Loucy (cell line): ENCODE measurements at regions not wholly inside any gene's neighbourhood (a gene's known extent, or its start where the extent isn't known, plus 50 kb on each side); places are given as distances from the start of the nearest gene placed in this dataset.

ENCODE experiments used
- H2AFZ ChIP-seq: fragments of 200-600 bp; sonication (generic); 2 replicates; pipeline ENCODE4 v1.6.0; 2016; ENCODE audit warnings: antibody characterized with exemption, mild to moderate bottlenecking, low read length, moderate library complexity
- H3F3A ChIP-seq: fragments of 200-600 bp; 2 replicates; pipeline ENCODE4 v1.6.0; 2016; ENCODE audit warnings: antibody characterized with exemption, low read depth, mild to moderate bottlenecking
- H3K27me3 ChIP-seq: fragments of 200-600 bp; sonication (generic); 2 replicates; pipeline ENCODE4 v1.6.1; 2014; ENCODE audit warnings: low read length, mild to moderate bottlenecking; ENCODE audit not compliant: insufficient read depth, poor library complexity, severe bottlenecking
- H3K36me3 ChIP-seq: fragments of 200-600 bp; sonication (generic); 2 replicates; pipeline ENCODE4 v1.6.1; 2016; ENCODE audit warnings: low read length; ENCODE audit not compliant: insufficient read depth
- H3K4me1 ChIP-seq: fragments of 200-600 bp; sonication (generic); 2 replicates; pipeline ENCODE4 v1.5.1; 2014; ENCODE audit warnings: low read length, mild to moderate bottlenecking; ENCODE audit not compliant: insufficient read depth, poor library complexity, severe bottlenecking
- H3K4me2 ChIP-seq: fragments of 200-600 bp; sonication (generic); 2 replicates; pipeline ENCODE4 v1.6.0; 2014; ENCODE audit warnings: antibody characterized with exemption, low read length, low read depth, mild to moderate bottlenecking; ENCODE audit not compliant: poor library complexity, severe bottlenecking
- H3K4me3 ChIP-seq: fragments of 200-600 bp; sonication (generic); 2 replicates; pipeline ENCODE4 v1.5.1; 2014; ENCODE audit warnings: low read length, mild to moderate bottlenecking, mixed read lengths; ENCODE audit not compliant: poor library complexity, severe bottlenecking
- H3K79me2 ChIP-seq: fragments of 200-600 bp; sonication (generic); 2 replicates; pipeline ENCODE4 v1.6.1; 2014; ENCODE audit warnings: low read length; ENCODE audit not compliant: insufficient read depth
- H3K9ac ChIP-seq: fragments of 200-600 bp; sonication (generic); 2 replicates; pipeline ENCODE4 v1.6.0; 2014; ENCODE audit warnings: mild to moderate bottlenecking, low read depth, low read length, moderate library complexity; ENCODE audit not compliant: poor library complexity, severe bottlenecking
- H3K9me2 ChIP-seq: fragments of 200-600 bp; sonication (generic); replicated peaks from 2 replicates; pipeline ENCODE4 v1.6.1; 2016; ENCODE audit warnings: low read depth, low read length, mixed read lengths
- H3K9me3 ChIP-seq: fragments of 200-600 bp; sonication (generic); 2 replicates; pipeline ENCODE4 v1.6.1; 2014; ENCODE audit warnings: mild to moderate bottlenecking, antibody characterized with exemption, low read length, low read depth; ENCODE audit not compliant: insufficient read depth
- H4K20me1 ChIP-seq: fragments of 200-600 bp; sonication (generic); 2 replicates; pipeline ENCODE4 v1.6.0; 2014; ENCODE audit warnings: antibody characterized with exemption, low read length, mild to moderate bottlenecking; ENCODE audit not compliant: insufficient read depth, poor library complexity, severe bottlenecking
- EZH2phosphoT487 ChIP-seq: fragments of 200-600 bp; IDR thresholded peaks from 2 replicates; pipeline ENCODE4 v1.6.1; 2018; ENCODE audit warnings: antibody characterized with exemption, mild to moderate bottlenecking, moderate library complexity, borderline replicate concordance
- TF ChIP-seq, protein P1 (sequence below): fragments of 200-600 bp; sonication (generic); conservative IDR thresholded peaks from 2 replicates; pipeline ENCODE4 v1.5.1; 2014; ENCODE audit warnings: mild to moderate bottlenecking, antibody characterized with exemption, low read length

DNA sequence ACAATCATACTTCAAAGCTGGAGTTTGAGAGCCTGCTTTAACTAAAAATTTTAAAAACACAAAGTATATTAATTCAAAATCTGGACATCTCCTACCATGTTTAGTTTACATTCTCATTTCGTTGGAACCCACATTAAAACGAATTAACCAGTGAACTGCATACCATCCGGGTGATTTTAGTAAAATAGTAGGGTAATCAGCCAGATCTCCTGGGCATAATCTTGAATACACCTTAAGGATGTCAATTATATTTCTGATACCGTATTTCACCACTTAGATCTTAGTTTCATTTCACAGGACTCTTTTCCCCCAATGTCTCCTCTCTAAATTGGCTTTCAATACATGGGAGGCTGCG, 175.6 kb upstream of the PFKP start:
- no peaks in the 10 kb centered on the region for H4K20me1 ChIP-seq
- H3K9ac ChIP-seq = peak overlapping the region; percentile 36
- H3K4me1 ChIP-seq = peaks cover 44% of the 10 kb centered on the region
- H2AFZ ChIP-seq = no peak overlapping the region
- H3K27me3 ChIP-seq = no peaks in the 10 kb centered on the region
- no peak for TF ChIP-seq EZH2phosphoT487
- TF ChIP-seq, protein P1, sequence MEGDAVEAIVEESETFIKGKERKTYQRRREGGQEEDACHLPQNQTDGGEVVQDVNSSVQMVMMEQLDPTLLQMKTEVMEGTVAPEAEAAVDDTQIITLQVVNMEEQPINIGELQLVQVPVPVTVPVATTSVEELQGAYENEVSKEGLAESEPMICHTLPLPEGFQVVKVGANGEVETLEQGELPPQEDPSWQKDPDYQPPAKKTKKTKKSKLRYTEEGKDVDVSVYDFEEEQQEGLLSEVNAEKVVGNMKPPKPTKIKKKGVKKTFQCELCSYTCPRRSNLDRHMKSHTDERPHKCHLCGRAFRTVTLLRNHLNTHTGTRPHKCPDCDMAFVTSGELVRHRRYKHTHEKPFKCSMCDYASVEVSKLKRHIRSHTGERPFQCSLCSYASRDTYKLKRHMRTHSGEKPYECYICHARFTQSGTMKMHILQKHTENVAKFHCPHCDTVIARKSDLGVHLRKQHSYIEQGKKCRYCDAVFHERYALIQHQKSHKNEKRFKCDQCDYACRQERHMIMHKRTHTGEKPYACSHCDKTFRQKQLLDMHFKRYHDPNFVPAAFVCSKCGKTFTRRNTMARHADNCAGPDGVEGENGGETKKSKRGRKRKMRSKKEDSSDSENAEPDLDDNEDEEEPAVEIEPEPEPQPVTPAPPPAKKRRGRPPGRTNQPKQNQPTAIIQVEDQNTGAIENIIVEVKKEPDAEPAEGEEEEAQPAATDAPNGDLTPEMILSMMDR = no peak
- H3K9me3 ChIP-seq = no peaks in the 10 kb centered on the region
- no peaks in the 10 kb centered on the region for H3F3A ChIP-seq
- no peaks in the 10 kb centered on the region for H3K79me2 ChIP-seq
- no peaks in the 10 kb centered on the region for H3K36me3 ChIP-seq
- no peaks in the 10 kb centered on the region for H3K9me2 ChIP-seq
- peak overlapping the region; percentile 50 for H3K4me2 ChIP-seq
- H3K4me3 ChIP-seq = no peak overlapping the region

DNA sequence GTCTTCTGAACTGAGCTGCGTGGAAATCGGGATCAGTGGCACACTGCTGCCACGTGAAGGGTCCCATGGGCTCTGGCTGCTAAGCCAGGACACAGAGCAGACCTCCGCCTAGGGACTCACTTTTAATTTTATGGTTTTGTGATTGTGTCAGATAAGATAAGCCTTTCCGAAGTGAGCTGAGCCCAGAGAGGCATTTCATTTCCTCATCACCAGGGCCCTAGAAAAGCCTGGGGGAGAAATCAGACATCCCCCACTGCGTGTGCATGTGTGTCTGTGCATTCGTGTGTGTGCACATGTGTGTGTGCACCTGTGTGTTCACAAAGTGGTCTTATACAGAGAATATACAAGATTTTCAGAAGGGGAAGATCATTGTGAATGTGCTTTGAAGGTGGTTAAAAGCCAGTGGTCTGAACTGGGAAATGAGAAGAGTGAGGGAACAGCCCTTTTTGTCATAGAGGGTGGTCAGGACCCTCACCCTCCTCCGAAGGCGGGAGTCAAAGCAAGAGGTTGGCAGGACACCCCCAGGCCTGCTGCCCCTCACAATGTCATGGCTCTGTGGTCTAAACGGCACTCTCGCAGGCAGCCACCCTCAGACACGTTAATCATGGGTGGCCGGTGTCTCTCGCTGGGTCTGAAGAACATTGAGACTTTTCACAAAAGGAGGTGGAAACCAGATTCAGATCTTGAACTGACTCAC, 176.1 kb upstream of the PFKP start:
- Histone ChIP-seq H3K9me2 (no peaks in the 10 kb centered on the region), H3F3A (no peaks in the 10 kb centered on the region), H3K36me3 (no peaks in the 10 kb centered on the region), H3K79me2 (no peaks in the 10 kb centered on the region), H3K4me3 (no peak overlapping the region), H2AFZ (peak overlapping the region; percentile 11), H3K27me3 (no peaks in the 10 kb centered on the region), H3K9me3 (no peaks in the 10 kb centered on the region), H3K4me2 (peak overlapping the region; percentile 50), H4K20me1 (no peaks in the 10 kb centered on the region), H3K9ac (peak overlapping the region; percentile 36), H3K4me1 (peaks cover 47% of the 10 kb centered on the region)
- TF ChIP-seq, protein P1 = no peak
- TF ChIP-seq EZH2phosphoT487 = no peak

DNA sequence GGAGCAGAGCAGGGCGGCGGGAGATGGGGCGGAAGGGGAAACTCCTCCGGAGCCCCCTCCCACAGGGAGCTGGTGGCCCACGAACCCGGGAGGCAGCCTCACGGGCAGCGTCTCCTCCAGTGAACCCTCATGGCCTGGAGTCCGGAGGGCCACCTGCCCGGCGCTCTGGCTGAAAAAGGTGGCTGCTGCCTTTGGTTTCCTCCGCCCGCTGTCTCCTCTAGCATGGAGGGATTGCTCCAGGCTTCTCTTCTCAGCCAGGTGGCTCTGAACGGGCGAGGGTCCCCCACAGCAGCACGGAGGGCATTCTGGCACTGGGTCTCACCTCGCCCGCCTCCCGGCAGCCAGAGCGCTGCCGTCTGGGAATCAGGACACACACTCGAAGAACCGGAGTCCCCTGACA, 177.3 kb upstream of the PFKP start:
- H2AFZ ChIP-seq = no peak overlapping the region
- no peaks in the 10 kb centered on the region for H3K36me3 ChIP-seq
- TF ChIP-seq, protein P1 = no peak
- TF ChIP-seq EZH2phosphoT487 = no peak
- H4K20me1 ChIP-seq = no peaks in the 10 kb centered on the region
- no peaks in the 10 kb centered on the region for H3K79me2 ChIP-seq
- no peak overlapping the region for H3K9ac ChIP-seq
- H3F3A ChIP-seq = no peaks in the 10 kb centered on the region
- no peak overlapping the region for H3K4me2 ChIP-seq
- H3K9me2 ChIP-seq = no peaks in the 10 kb centered on the region
- no peaks in the 10 kb centered on the region for H3K27me3 ChIP-seq
- H3K4me1 ChIP-seq = peaks cover 58% of the 10 kb centered on the region
- no peak overlapping the region for H3K4me3 ChIP-seq
- H3K9me3 ChIP-seq = no peaks in the 10 kb centered on the region
